Activated gamma-delta T cell treated with anti-CD3 and anti-CD28 coated beads, Interleukin-2, amount 50 U/mL, for 16 hours (primary cell): ENCODE measurements at regions not wholly inside any gene's neighbourhood (a gene's known extent, or its start where the extent isn't known, plus 50 kb on each side); places are given as distances from the start of the nearest gene placed in this dataset.
A peak's percentile ranks its signal among the peaks of the same experiment; 100 is the strongest.
"Not testable (repeated sequence)": the region's sequence is repeated elsewhere in the genome, so short reads cannot be mapped to it uniquely, and the experiment has no call there.

ENCODE experiments used
- DNase-seq: peaks from one replicate; pipeline ENCODE4 v3.0.0-alpha.2; 2020; ENCODE audit warnings: low read depth

GRCh38 chr1:121052081-121052660 lies 132.0 kb downstream of the FAM72B start:
- not testable (repeated sequence) for DNase-seq

GRCh38 chr1:121054928-121055327 lies 129.2 kb downstream of the FAM72B start:
- DNase-seq, result not testable (repeated sequence)

GRCh38 chr1:121066925-121067324 lies 117.2 kb downstream of the FAM72B start:
- not testable (repeated sequence) for DNase-seq

- not testable (repeated sequence) for DNase-seq
Observed at GRCh38 chr1:121068738-121069499, 115.2 kb downstream of the FAM72B start.

GRCh38 chr1:121073852-121074251 lies 110.3 kb downstream of the FAM72B start:
- DNase-seq, result not testable (repeated sequence)

- DNase-seq, result not testable (repeated sequence)
Observed at GRCh38 chr1:121075254-121075805, 108.8 kb downstream of the FAM72B start.

GRCh38 chr1:121076674-121077073 lies 107.5 kb downstream of the FAM72B start:
- DNase-seq, result not testable (repeated sequence)

GRCh38 chr1:121079655-121080054 lies 104.5 kb downstream of the FAM72B start:
- DNase-seq, result not testable (repeated sequence)

GRCh38 chr1:121080197-121080903 lies 103.8 kb downstream of the FAM72B start:
- DNase-seq, result not testable (repeated sequence)

GRCh38 chr1:121080904-121081264 lies 103.3 kb downstream of the FAM72B start:
- not testable (repeated sequence) for DNase-seq

- DNase-seq, result not testable (repeated sequence)
Observed at GRCh38 chr1:121081625-121082199, 102.4 kb downstream of the FAM72B start.

GRCh38 chr1:121082995-121083394 lies 101.1 kb downstream of the FAM72B start:
- not testable (repeated sequence) for DNase-seq

GRCh38 chr1:121086249-121086648 lies 97.9 kb downstream of the FAM72B start:
- DNase-seq, result not testable (repeated sequence)

GRCh38 chr1:121087221-121087620 lies 96.9 kb downstream of the FAM72B start:
- DNase-seq, result not testable (repeated sequence)

GRCh38 chr1:121088568-121088967 lies 95.6 kb downstream of the FAM72B start:
- DNase-seq, result not testable (repeated sequence)

GRCh38 chr1:121092329-121092968 lies 91.7 kb downstream of the FAM72B start:
- not testable (repeated sequence) for DNase-seq

GRCh38 chr1:121095014-121095413 lies 89.1 kb downstream of the FAM72B start:
- not testable (repeated sequence) for DNase-seq

GRCh38 chr1:121097127-121097866 lies 86.8 kb downstream of the FAM72B start:
- peak; percentile 76 for DNase-seq

GRCh38 chr1:121097867-121098215 lies 86.3 kb downstream of the FAM72B start:
- DNase-seq, result not testable (repeated sequence)

- not testable (repeated sequence) for DNase-seq
Observed at GRCh38 chr1:121109025-121109424, 75.1 kb downstream of the FAM72B start.
